SK-N-SH treated with all-trans-retinoic acid at 6 μM for 48 hours (cell line): ENCODE measurements at regions not wholly inside any gene's neighbourhood (a gene's known extent, or its start where the extent isn't known, plus 50 kb on each side); places are given as distances from the start of the nearest gene placed in this dataset.

Experiments
- ATAC-seq: fragments of 200-7000 bp; cut with Tn5 transposase; 3 replicates; pipeline ENCODE4 v1.9.1; 2020; ENCODE audit warnings: mild to moderate bottlenecking, moderate library complexity
- ARNTL ChIP-seq: fragments of 450-650 bp; formaldehyde crosslinking; IDR thresholded peaks from 2 replicates; pipeline ENCODE4 v1.5.0; 2020; ENCODE audit warnings: low read depth, mild to moderate bottlenecking, moderate library complexity, borderline replicate concordance
- BACH2 ChIP-seq: fragments of 250-450 bp; sonication (Bioruptor Pico); IDR thresholded peaks from 2 replicates; pipeline ENCODE4 v1.9.0; 2021; ENCODE audit warnings: mild to moderate bottlenecking, borderline replicate concordance
- CSDC2 ChIP-seq: fragments of 250-450 bp; sonication (Bioruptor Pico); IDR thresholded peaks from 2 replicates; pipeline ENCODE4 v1.5.0; 2020; ENCODE audit warnings: mild to moderate bottlenecking, moderate library complexity
- ESRRG ChIP-seq: fragments of 250-450 bp; sonication (Bioruptor Pico); IDR thresholded peaks from 2 replicates; pipeline ENCODE4 v1.6.1; 2021; ENCODE audit warnings: mild to moderate bottlenecking
- ISL1 ChIP-seq: fragments of 250-450 bp; sonication (Bioruptor Pico); IDR thresholded peaks from 2 replicates; pipeline ENCODE4 v2.1.2; 2022; ENCODE audit warnings: mild to moderate bottlenecking, moderate library complexity
- OSR1 ChIP-seq: fragments of 250-450 bp; sonication (Bioruptor Pico); IDR thresholded peaks from 2 replicates; pipeline ENCODE4 v1.8.0; 2022; ENCODE audit warnings: moderate library complexity, mild to moderate bottlenecking, inconsistent platforms
- PPARA ChIP-seq: fragments of 250-450 bp; sonication (Bioruptor Pico); IDR thresholded peaks from 2 replicates; pipeline ENCODE4 v1.5.0; 2020; ENCODE audit warnings: mild to moderate bottlenecking, borderline replicate concordance
- RARB ChIP-seq: fragments of 250-450 bp; sonication (Bioruptor Pico); IDR thresholded peaks from 2 replicates; pipeline ENCODE4 v1.8.0; 2021; ENCODE audit warnings: mild to moderate bottlenecking, moderate library complexity
- SNAI2 ChIP-seq: fragments of 250-450 bp; sonication (Bioruptor Pico); IDR thresholded peaks from 2 replicates; pipeline ENCODE4 v1.5.0; 2020; ENCODE audit warnings: mild to moderate bottlenecking, moderate library complexity
- TCF4 ChIP-seq: fragments of 250-450 bp; sonication (Bioruptor Pico); IDR thresholded peaks from 2 replicates; pipeline ENCODE4 v1.8.0; 2021; ENCODE audit warnings: mild to moderate bottlenecking, moderate library complexity, borderline replicate concordance
- ZC3H10 ChIP-seq: fragments of 250-450 bp; sonication (Bioruptor Pico); IDR thresholded peaks from 2 replicates; pipeline ENCODE4 v1.5.1; 2021; ENCODE audit warnings: mild to moderate bottlenecking, moderate library complexity
- ZFP3 ChIP-seq: fragments of 250-450 bp; sonication (Bioruptor Pico); IDR thresholded peaks from 2 replicates; pipeline ENCODE4 v1.5.0; 2020; ENCODE audit warnings: mild to moderate bottlenecking, moderate library complexity
- ZFP30 ChIP-seq: fragments of 450-650 bp; formaldehyde crosslinking; IDR thresholded peaks from 2 replicates; pipeline ENCODE4 v1.5.0; 2022; ENCODE audit warnings: mild to moderate bottlenecking, moderate library complexity
- ZNF565 ChIP-seq: fragments of 450-650 bp; formaldehyde crosslinking; conservative IDR thresholded peaks from 2 replicates; pipeline ENCODE4 v1.5.0; 2020; ENCODE audit warnings: low read depth, mild to moderate bottlenecking, moderate library complexity
- ZNF70 ChIP-seq: fragments of 450-650 bp; formaldehyde crosslinking; IDR thresholded peaks from 2 replicates; pipeline ENCODE4 v1.5.0; 2020; ENCODE audit warnings: mild to moderate bottlenecking, moderate library complexity
- ZNF8 ChIP-seq: fragments of 450-650 bp; formaldehyde crosslinking; IDR thresholded peaks from 2 replicates; pipeline ENCODE4 v1.5.0; 2020; ENCODE audit warnings: mild to moderate bottlenecking, moderate library complexity
- TF ChIP-seq, protein P1 (sequence below): fragments of 250-450 bp; sonication (Bioruptor Pico); IDR thresholded peaks from 2 replicates; pipeline ENCODE4 v1.8.0; 2020; ENCODE audit warnings: mild to moderate bottlenecking, moderate library complexity, borderline replicate concordance
- TF ChIP-seq, protein P2 (sequence below): fragments of 250-450 bp; sonication (Bioruptor Pico); IDR thresholded peaks from 2 replicates; pipeline ENCODE4 v1.5.1; 2020; ENCODE audit warnings: low read depth, mild to moderate bottlenecking, moderate library complexity
- TF ChIP-seq, protein P3 (sequence below): fragments of 250-450 bp; sonication (Bioruptor Pico); IDR thresholded peaks from 2 replicates; pipeline ENCODE4 v1.8.0; 2021; ENCODE audit warnings: low read depth, mild to moderate bottlenecking, moderate library complexity, borderline replicate concordance
- TF ChIP-seq, protein P4 (sequence below): fragments of 250-450 bp; sonication (Bioruptor Pico); IDR thresholded peaks from 2 replicates; pipeline ENCODE4 v1.5.1; 2021; ENCODE audit warnings: mild to moderate bottlenecking, moderate library complexity
- TF ChIP-seq, protein P5 (sequence below): fragments of 250-450 bp; sonication (Bioruptor Pico); IDR thresholded peaks from 2 replicates; pipeline ENCODE4 v1.5.0; 2020; ENCODE audit warnings: mild to moderate bottlenecking, moderate library complexity

DNA sequence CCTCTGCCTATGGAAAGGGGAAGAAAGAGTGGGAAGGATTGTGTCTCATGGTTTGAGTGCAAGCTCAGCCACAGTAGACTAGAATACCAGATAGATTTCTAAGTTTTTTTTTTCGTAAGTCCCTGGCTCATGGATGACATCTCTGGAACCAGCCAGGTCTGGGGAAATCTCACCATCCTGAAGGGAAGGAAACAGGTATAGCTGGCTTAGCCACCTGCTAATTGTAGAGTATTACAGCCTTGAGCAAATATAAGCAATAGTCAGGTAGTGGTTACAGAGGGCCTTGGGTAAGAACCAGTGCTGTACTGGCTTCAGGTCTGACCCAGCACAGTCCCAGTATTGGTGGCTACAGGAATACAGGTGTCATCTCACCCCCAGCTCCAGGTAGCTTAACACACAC lies 500.9 kb upstream of the PRMT6 start:
- ATAC-seq: no peak
- TF ChIP-seq, protein P1, sequence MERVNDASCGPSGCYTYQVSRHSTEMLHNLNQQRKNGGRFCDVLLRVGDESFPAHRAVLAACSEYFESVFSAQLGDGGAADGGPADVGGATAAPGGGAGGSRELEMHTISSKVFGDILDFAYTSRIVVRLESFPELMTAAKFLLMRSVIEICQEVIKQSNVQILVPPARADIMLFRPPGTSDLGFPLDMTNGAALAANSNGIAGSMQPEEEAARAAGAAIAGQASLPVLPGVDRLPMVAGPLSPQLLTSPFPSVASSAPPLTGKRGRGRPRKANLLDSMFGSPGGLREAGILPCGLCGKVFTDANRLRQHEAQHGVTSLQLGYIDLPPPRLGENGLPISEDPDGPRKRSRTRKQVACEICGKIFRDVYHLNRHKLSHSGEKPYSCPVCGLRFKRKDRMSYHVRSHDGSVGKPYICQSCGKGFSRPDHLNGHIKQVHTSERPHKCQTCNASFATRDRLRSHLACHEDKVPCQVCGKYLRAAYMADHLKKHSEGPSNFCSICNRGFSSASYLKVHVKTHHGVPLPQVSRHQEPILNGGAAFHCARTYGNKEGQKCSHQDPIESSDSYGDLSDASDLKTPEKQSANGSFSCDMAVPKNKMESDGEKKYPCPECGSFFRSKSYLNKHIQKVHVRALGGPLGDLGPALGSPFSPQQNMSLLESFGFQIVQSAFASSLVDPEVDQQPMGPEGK: no peak
- TF ChIP-seq, protein P2, sequence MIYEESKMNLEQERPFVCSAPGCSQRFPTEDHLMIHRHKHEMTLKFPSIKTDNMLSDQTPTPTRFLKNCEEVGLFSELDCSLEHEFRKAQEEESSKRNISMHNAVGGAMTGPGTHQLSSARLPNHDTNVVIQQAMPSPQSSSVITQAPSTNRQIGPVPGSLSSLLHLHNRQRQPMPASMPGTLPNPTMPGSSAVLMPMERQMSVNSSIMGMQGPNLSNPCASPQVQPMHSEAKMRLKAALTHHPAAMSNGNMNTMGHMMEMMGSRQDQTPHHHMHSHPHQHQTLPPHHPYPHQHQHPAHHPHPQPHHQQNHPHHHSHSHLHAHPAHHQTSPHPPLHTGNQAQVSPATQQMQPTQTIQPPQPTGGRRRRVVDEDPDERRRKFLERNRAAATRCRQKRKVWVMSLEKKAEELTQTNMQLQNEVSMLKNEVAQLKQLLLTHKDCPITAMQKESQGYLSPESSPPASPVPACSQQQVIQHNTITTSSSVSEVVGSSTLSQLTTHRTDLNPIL (CRISPR knock-in tag): no peak
- TF ChIP-seq SNAI2: no peak
- no peak for TF ChIP-seq ISL1 (CRISPR knock-in tag)
- TF ChIP-seq, protein P3, sequence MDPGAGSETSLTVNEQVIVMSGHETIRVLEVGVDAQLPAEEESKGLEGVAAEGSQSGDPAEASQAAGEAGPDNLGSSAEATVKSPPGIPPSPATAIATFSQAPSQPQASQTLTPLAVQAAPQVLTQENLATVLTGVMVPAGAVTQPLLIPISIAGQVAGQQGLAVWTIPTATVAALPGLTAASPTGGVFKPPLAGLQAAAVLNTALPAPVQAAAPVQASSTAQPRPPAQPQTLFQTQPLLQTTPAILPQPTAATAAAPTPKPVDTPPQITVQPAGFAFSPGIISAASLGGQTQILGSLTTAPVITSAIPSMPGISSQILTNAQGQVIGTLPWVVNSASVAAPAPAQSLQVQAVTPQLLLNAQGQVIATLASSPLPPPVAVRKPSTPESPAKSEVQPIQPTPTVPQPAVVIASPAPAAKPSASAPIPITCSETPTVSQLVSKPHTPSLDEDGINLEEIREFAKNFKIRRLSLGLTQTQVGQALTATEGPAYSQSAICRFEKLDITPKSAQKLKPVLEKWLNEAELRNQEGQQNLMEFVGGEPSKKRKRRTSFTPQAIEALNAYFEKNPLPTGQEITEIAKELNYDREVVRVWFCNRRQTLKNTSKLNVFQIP: no peak
- TF ChIP-seq ZNF70: no peak
- no peak for TF ChIP-seq OSR1 (CRISPR knock-in tag)
- TF ChIP-seq PPARA: no peak
- TF ChIP-seq, protein P4, sequence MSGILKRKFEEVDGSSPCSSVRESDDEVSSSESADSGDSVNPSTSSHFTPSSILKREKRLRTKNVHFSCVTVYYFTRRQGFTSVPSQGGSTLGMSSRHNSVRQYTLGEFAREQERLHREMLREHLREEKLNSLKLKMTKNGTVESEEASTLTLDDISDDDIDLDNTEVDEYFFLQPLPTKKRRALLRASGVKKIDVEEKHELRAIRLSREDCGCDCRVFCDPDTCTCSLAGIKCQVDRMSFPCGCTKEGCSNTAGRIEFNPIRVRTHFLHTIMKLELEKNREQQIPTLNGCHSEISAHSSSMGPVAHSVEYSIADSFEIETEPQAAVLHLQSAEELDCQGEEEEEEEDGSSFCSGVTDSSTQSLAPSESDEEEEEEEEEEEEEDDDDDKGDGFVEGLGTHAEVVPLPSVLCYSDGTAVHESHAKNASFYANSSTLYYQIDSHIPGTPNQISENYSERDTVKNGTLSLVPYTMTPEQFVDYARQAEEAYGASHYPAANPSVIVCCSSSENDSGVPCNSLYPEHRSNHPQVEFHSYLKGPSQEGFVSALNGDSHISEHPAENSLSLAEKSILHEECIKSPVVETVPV (CRISPR knock-in tag): no peak
- TF ChIP-seq TCF4 (CRISPR knock-in tag): no peak
- TF ChIP-seq, protein P5, sequence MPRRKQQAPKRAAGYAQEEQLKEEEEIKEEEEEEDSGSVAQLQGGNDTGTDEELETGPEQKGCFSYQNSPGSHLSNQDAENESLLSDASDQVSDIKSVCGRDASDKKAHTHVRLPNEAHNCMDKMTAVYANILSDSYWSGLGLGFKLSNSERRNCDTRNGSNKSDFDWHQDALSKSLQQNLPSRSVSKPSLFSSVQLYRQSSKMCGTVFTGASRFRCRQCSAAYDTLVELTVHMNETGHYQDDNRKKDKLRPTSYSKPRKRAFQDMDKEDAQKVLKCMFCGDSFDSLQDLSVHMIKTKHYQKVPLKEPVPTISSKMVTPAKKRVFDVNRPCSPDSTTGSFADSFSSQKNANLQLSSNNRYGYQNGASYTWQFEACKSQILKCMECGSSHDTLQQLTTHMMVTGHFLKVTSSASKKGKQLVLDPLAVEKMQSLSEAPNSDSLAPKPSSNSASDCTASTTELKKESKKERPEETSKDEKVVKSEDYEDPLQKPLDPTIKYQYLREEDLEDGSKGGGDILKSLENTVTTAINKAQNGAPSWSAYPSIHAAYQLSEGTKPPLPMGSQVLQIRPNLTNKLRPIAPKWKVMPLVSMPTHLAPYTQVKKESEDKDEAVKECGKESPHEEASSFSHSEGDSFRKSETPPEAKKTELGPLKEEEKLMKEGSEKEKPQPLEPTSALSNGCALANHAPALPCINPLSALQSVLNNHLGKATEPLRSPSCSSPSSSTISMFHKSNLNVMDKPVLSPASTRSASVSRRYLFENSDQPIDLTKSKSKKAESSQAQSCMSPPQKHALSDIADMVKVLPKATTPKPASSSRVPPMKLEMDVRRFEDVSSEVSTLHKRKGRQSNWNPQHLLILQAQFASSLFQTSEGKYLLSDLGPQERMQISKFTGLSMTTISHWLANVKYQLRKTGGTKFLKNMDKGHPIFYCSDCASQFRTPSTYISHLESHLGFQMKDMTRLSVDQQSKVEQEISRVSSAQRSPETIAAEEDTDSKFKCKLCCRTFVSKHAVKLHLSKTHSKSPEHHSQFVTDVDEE (CRISPR knock-in tag): no peak
- no peak for TF ChIP-seq ESRRG
- no peak for TF ChIP-seq RARB (CRISPR knock-in tag)
- TF ChIP-seq CSDC2 (CRISPR knock-in tag): no peak
- TF ChIP-seq ZFP3 (CRISPR knock-in tag): no peak
- no peak for TF ChIP-seq ZNF8 (CRISPR knock-in tag)
- no peak for TF ChIP-seq ARNTL (CRISPR knock-in tag)
- no peak for TF ChIP-seq ZFP30 (CRISPR knock-in tag)

DNA sequence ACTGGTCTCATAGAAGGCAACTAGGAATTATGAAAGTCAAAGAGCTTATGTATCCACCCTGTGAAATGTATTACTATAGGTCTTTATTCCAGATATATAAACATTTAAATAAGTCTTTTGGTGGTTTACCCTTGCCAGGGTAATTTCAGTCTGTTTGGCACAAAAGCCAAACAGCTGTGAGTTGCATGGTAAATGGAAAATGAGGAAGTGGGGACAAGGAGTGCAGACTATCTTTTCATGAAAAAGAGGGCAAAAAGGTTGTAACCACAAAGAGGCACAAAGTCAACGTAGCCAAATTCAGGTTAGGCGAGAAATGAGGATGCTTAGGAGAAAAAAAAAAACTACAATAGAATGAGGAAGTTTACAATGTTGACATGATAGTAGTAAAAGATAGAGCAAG lies 492.3 kb upstream of the PRMT6 start:
- TF ChIP-seq TCF4 (CRISPR knock-in tag): no peak
- no peak for TF ChIP-seq ISL1 (CRISPR knock-in tag)
- no peak for TF ChIP-seq ESRRG
- TF ChIP-seq ZNF565: no peak
- TF ChIP-seq, protein P1: no peak
- no peak for TF ChIP-seq ARNTL (CRISPR knock-in tag)
- no peak for TF ChIP-seq BACH2 (CRISPR knock-in tag)
- no peak for TF ChIP-seq ZNF70
- no peak for TF ChIP-seq ZC3H10 (CRISPR knock-in tag)
- TF ChIP-seq, protein P3: no peak
- no peak for ATAC-seq
